HCT116 (cell line): ENCODE measurements at regions not wholly inside any gene's neighbourhood (a gene's known extent, or its start where the extent isn't known, plus 50 kb on each side); places are given as distances from the start of the nearest gene placed in this dataset.

ENCODE experiments used
- ATAC-seq: fragments of 200-7000 bp; cut with Tn5 transposase; 2 replicates; pipeline ENCODE4 v1.9.1; 2020; ENCODE audit warnings: mild to moderate bottlenecking, moderate library complexity
- BruUV-seq: library from RNA; stranded (reverse); fragments of 400-500 nt; replicated peaks from 2 replicates; lab custom pipeline; 2021; lab: Mats Ljungman, UMichigan
- CTCF ChIA-PET: fragments of 300-600 bp; sonication (Branson Sonifier 250); formaldehyde crosslinking; loops from one replicate; lab custom pipeline; 2021; ENCODE audit warnings: antibody characterized with exemption; lab: Charles Lee
- POLR2A ChIA-PET: fragments of 300-600, 350-600 bp; sonication (Branson Sonifier 250); formaldehyde crosslinking; loops from one replicate; lab custom pipeline; 2021; ENCODE audit warnings: antibody characterized with exemption; lab: Charles Lee
- RAD21 ChIA-PET, 2 experiments: fragments of 300-600 bp; sonication (Branson Sonifier 250); formaldehyde crosslinking; loops; one replicate each; lab custom pipeline; 2023; ENCODE audit warnings: low total read pairs in 2 of 2; ENCODE audit not compliant: uncharacterized antibody in 2 of 2, unreplicated experiment in 2 of 2, low non-redundant PET in 1 of 2; lab: Charles Lee
- DNase-seq: peaks from one replicate; pipeline ENCODE4 v3.0.0-alpha.2; 2010; ENCODE audit warnings: low read depth, low spot score
- H2AFZ ChIP-seq: fragments of 200-600 bp; shearing (Covaris generic), sonication (generic); 2 replicates; pipeline ENCODE4 v1.6.1; 2017; ENCODE audit warnings: low read depth, mixed run types, mixed read lengths, antibody characterized with exemption, low read length; ENCODE audit not compliant: poor library complexity, severe bottlenecking
- H3K27ac ChIP-seq: 2 replicates; pipeline ENCODE4 v1.5.1; 2012; ENCODE audit warnings: low read depth, low read length
- H3K27me3 ChIP-seq: fragments of 200-600 bp; sonication (generic); 2 replicates; pipeline ENCODE4 v1.6.1; 2016; ENCODE audit warnings: mixed run types, low read length, mixed read lengths; ENCODE audit not compliant: insufficient read depth
- H3K36me3 ChIP-seq, 2 experiments: fragments of 200-500 bp in 1 of 2; fragments of 200-600 bp in 1 of 2; sonication (Bioruptor generic) in 1 of 2; sonication (generic) in 1 of 2; 2 replicates each; pipeline versions ENCODE4 v1.5.1 to v1.6.1; 2014 to 2016; ENCODE audit warnings: low read length in 2 of 2, inconsistent platforms in 1 of 2, mixed read lengths in 1 of 2, mixed run types in 1 of 2; ENCODE audit not compliant: insufficient read depth in 2 of 2, control insufficient read depth in 1 of 2
- H3K4me1 ChIP-seq, 2 experiments: fragments of 200-600 bp in 1 of 2; sonication (generic) in 1 of 2; 2 replicates each; pipeline versions ENCODE4 v1.5.1 to v1.6.1; 2012 to 2017; ENCODE audit warnings: low read length in 2 of 2, inconsistent platforms in 1 of 2, mild to moderate bottlenecking in 1 of 2, mixed read lengths in 1 of 2, mixed run types in 1 of 2, moderate library complexity in 1 of 2; ENCODE audit not compliant: insufficient read depth in 2 of 2, control insufficient read depth in 1 of 2
- H3K4me2 ChIP-seq: fragments of 200-600 bp; sonication (generic); 2 replicates; pipeline ENCODE4 v1.6.1; 2017; ENCODE audit warnings: mixed run types, low read length, mixed read lengths
- H3K4me3 ChIP-seq, 2 experiments: fragments of 200-600 bp in 1 of 2; sonication (generic) in 1 of 2; replicated peaks in 1 of 2; 2 replicates each; pipeline ENCODE4 v1.5.1; 2011 to 2016; ENCODE audit warnings: low read length in 2 of 2, control low read depth in 1 of 2, low read depth in 1 of 2, mild to moderate bottlenecking in 1 of 2, mixed read lengths in 1 of 2, mixed run types in 1 of 2
- H3K79me2 ChIP-seq: fragments of 200-600 bp; sonication (generic); 2 replicates; pipeline ENCODE4 v1.6.1; 2017; ENCODE audit warnings: mild to moderate bottlenecking, mixed run types, low read length, moderate library complexity, mixed read lengths; ENCODE audit not compliant: insufficient read depth
- H3K9ac ChIP-seq: fragments of 200-600 bp; sonication (generic); 2 replicates; pipeline ENCODE4 v1.6.1; 2016; ENCODE audit warnings: low read length, mixed read lengths
- H3K9me2 ChIP-seq: fragments of 200-600 bp; sonication (generic), shearing (Covaris generic); 2 replicates; pipeline ENCODE4 v1.6.1; 2017; ENCODE audit warnings: mixed run types, mild to moderate bottlenecking, moderate library complexity; ENCODE audit not compliant: insufficient read depth
- H3K9me3 ChIP-seq, 2 experiments: fragments of 200-500 bp in 1 of 2; fragments of 200-600 bp in 1 of 2; sonication (Bioruptor generic) in 1 of 2; sonication (generic) in 1 of 2; 2 replicates each; pipeline ENCODE4 v1.6.1; 2014 to 2017; ENCODE audit warnings: low read length in 2 of 2, mixed read lengths in 2 of 2, inconsistent platforms in 1 of 2, low read depth in 1 of 2, mild to moderate bottlenecking in 1 of 2, mixed run types in 1 of 2, moderate library complexity in 1 of 2; ENCODE audit not compliant: control insufficient read depth in 1 of 2, insufficient read depth in 1 of 2
- H4K20me1 ChIP-seq: fragments of 200-600 bp; sonication (generic), shearing (Covaris generic); 2 replicates; pipeline ENCODE4 v1.6.1; 2017; ENCODE audit warnings: mixed run types, mild to moderate bottlenecking, moderate library complexity; ENCODE audit not compliant: insufficient read depth
- FOSL1 ChIP-seq: IDR thresholded peaks from 2 replicates; pipeline ENCODE4 v1.6.1; 2012; ENCODE audit warnings: low read depth
- JUND ChIP-seq: IDR thresholded peaks from 2 replicates; pipeline ENCODE4 v1.6.1; 2012
- SP1 ChIP-seq: IDR thresholded peaks from 2 replicates; pipeline ENCODE4 v1.6.1; 2012; ENCODE audit warnings: low read depth
- SRF ChIP-seq: IDR thresholded peaks from 2 replicates; pipeline ENCODE4 v1.6.1; 2012; ENCODE audit warnings: low read depth
- YY1 ChIP-seq: IDR thresholded peaks from 2 replicates; pipeline ENCODE4 v1.6.1; 2011; ENCODE audit warnings: low read length, low read depth, moderate library complexity, mild to moderate bottlenecking; ENCODE audit not compliant: insufficient replicate concordance; ENCODE audit errors: extremely low read depth
- ZBTB33 ChIP-seq: IDR thresholded peaks from 2 replicates; pipeline ENCODE4 v1.6.1; 2011; ENCODE audit warnings: mild to moderate bottlenecking, low read length, moderate library complexity; ENCODE audit not compliant: insufficient replicate concordance; ENCODE audit errors: extremely low read depth
- intact Hi-C: fragments of 100-400 bp; cut with micrococcal nuclease; formaldehyde crosslinking; loops from 2 replicates; pipeline ENCODE4 v1.10.0; 2022
- TF ChIP-seq, protein P1 (sequence below), 3 experiments: fragments of 200-600 bp in 1 of 3; sonication (generic) in 1 of 3; IDR thresholded peaks in 2 of 3; conservative IDR thresholded peaks in 1 of 3; 2 replicates each; pipeline ENCODE4 v1.5.1; 2012 to 2017; ENCODE audit warnings: low read depth in 2 of 3, low read length in 2 of 3, antibody characterized with exemption in 1 of 3, borderline replicate concordance in 1 of 3, control low read depth in 1 of 3, mild to moderate bottlenecking in 1 of 3, mixed read lengths in 1 of 3, mixed run types in 1 of 3, moderate library complexity in 1 of 3; ENCODE audit not compliant: insufficient read depth in 1 of 3

- Histone ChIP-seq H3K79me2 (no peaks in the 10 kb centered on the region), H3K36me3 (no peaks in the 10 kb centered on the region), H3K4me3 (no peak overlapping the region), H3K9ac (no peak overlapping the region), H3K4me2 (no peak overlapping the region), H4K20me1 (no peaks in the 10 kb centered on the region), H3K27ac (no peak overlapping the region), H3K9me3 (no peaks in the 10 kb centered on the region)
- ChIA-PET RAD21 (no interaction called here), CTCF (no interaction called here)
- BruUV-seq = no TSS peak
- no peak for DNase-seq
- no peak for ATAC-seq
- TF ChIP-seq, protein P1, sequence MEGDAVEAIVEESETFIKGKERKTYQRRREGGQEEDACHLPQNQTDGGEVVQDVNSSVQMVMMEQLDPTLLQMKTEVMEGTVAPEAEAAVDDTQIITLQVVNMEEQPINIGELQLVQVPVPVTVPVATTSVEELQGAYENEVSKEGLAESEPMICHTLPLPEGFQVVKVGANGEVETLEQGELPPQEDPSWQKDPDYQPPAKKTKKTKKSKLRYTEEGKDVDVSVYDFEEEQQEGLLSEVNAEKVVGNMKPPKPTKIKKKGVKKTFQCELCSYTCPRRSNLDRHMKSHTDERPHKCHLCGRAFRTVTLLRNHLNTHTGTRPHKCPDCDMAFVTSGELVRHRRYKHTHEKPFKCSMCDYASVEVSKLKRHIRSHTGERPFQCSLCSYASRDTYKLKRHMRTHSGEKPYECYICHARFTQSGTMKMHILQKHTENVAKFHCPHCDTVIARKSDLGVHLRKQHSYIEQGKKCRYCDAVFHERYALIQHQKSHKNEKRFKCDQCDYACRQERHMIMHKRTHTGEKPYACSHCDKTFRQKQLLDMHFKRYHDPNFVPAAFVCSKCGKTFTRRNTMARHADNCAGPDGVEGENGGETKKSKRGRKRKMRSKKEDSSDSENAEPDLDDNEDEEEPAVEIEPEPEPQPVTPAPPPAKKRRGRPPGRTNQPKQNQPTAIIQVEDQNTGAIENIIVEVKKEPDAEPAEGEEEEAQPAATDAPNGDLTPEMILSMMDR (IDR thresholded peaks at IDR 0.05 in 2 of 3, conservative IDR thresholded peaks at IDR 0.05 in 1 of 3; ENCODE audit: borderline replicate concordance in 1 of 3, insufficient read depth in 1 of 3, low read depth in 2 of 3, low read length in 2 of 3) = no peak
- TF ChIP-seq SRF = no peak
- TF ChIP-seq ZBTB33 = no peak
- TF ChIP-seq FOSL1 = no peak
- TF ChIP-seq JUND = no peak
- TF ChIP-seq YY1 = no peak
- no peak for TF ChIP-seq SP1
- TF ChIP-seq, all 23 proteins: peak for 0
- Histone ChIP-seq H2AFZ (no peak overlapping the region), H3K4me1 (no peaks in the 10 kb centered on the region), H3K9me2 (no peaks in the 10 kb centered on the region), H3K27me3 (no peaks in the 10 kb centered on the region)
- intact Hi-C loops = no loop called here
- POLR2A ChIA-PET = no interaction called here
Observed at GRCh38 chr1:191140038-191140437, 662.4 kb upstream of the BRINP3 start.
